ENCODE measurements at regions not wholly inside any gene's neighbourhood (a gene's known extent, or its start where the extent isn't known, plus 50 kb on each side); places are given as distances from the start of the nearest gene placed in this dataset.
"Not testable (repeated sequence)": the region's sequence is repeated elsewhere in the genome, so short reads cannot be mapped to it uniquely, and the experiment has no call there.

GRCh38 chr19:33866696-33867095 lies 70.0 kb downstream of the KCTD15 start:
- in situ Hi-C loops (cut with HindIII; ENCODE audit: low sequenced_read_pairs): loop anchor here (5.0 to 10.0 kb wide), 3 partner anchors 49 to 142 kb away; partner anchors contain the start of gene KCTD15

DNA sequence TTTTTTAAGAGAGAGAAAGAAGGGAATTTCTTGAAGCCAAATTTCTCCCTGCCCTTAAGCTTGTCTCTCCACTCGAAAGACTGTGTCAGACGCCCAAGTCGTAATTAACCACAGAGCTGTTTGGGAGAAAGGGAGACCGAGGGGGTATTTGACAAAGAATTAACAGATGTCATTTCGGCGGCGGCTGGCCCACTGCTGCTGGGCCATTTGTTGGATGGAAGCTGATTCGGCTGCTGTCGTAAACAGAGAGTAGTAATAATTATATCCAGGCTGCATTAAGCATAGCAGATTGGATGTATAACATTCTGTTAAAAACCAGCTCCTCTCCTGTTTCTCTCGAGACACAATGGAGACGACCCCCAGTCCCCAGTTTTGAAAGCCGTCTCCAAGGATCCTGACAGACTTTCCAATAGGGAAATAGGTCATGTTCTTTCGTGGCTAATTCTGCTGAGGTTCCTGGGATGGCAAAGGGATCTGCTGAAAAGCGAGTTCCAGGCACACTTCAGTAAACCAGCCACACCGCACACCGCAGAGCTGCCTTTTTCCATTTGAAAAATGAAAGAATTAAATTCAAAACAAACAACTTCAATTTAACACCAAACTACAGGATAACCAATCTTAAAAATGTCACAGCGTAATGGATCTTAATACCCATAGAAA lies 71.5 kb downstream of the KCTD15 start:
- in situ Hi-C loops (cut with HindIII; ENCODE audit: low sequenced_read_pairs): loop anchor here (5.0 to 10.0 kb wide), 3 partner anchors 51 to 143 kb away; partner anchors contain the start of gene KCTD15

DNA sequence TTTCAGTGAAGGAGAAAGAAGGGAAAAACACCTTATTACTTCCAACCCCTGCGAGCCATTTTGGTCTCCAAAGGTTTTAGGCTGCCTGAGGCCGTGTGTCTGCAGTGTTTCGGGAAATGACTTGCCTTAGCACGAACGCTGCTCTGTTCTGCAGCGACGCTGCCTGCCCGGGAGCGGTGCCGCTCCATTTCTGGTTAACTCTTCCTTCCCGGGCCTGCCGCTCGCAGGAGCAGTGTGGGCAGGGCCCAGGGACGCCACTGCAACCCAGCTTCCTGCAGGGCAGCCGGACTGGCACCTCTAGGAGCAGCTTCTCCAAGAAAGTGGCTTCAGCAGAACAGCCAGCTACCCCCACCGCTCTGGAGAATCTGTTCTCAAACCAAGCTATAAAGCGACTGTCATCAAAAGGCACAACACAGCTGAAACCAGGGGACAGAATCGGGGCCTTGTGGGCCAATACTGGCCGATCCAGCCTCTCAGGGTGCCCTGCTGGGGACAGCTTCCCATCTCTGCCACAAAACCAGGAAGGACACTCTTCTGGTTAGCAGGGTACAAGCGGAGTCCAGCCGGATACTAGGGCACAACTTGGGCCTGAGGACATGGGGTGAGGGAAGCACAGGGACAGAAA lies 72.2 kb downstream of the KCTD15 start:
- in situ Hi-C loops (cut with HindIII; ENCODE audit: low sequenced_read_pairs): loop anchor here (5.0 to 10.0 kb wide), 3 partner anchors 52 to 144 kb away; partner anchors contain the start of gene KCTD15

DNA sequence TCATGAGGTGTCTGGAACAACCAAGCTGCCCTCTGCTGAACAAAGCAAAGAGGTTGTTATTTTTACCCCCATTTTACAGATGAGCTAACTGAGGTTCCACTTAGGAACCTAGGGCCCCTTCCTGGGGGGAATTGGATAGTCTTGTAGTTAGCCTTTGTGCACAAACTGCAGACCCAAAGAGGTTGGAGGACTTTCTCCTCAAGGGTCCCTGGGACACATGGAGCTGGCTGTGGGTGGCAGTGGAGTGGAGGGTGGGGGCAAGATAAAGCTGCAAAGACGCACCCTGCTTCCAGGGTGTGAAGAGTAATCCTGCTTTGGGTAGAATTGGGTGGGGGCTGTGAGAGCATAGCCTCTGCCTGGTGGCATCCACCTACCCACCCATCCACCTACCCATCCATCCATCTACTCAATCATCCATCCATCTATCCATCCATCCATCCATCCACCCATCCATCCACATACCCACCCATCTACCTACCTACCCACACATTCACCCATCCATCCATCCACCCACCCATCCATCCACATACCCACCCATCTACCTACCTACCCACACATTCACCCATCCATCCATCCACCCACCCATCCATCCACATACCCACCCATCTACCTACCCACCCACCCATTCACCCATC lies 73.7 kb downstream of the KCTD15 start:
- in situ Hi-C loops (cut with HindIII; ENCODE audit: low sequenced_read_pairs): not testable (repeated sequence)

GRCh38 chr19:33871605-33872004 lies 74.9 kb downstream of the KCTD15 start:
- in situ Hi-C loops (cut with HindIII; ENCODE audit: low sequenced_read_pairs): no loop called here

GRCh38 chr19:33872445-33873320 lies 76.0 kb downstream of the KCTD15 start:
- in situ Hi-C loops (cut with HindIII; ENCODE audit: low sequenced_read_pairs): no loop called here

GRCh38 chr19:33875071-33875470 lies 78.4 kb downstream of the KCTD15 start:
- in situ Hi-C loops (cut with HindIII; ENCODE audit: low sequenced_read_pairs): no loop called here

GRCh38 chr19:33876192-33876591 lies 79.5 kb downstream of the KCTD15 start:
- in situ Hi-C loops (cut with HindIII; ENCODE audit: low sequenced_read_pairs): no loop called here

DNA sequence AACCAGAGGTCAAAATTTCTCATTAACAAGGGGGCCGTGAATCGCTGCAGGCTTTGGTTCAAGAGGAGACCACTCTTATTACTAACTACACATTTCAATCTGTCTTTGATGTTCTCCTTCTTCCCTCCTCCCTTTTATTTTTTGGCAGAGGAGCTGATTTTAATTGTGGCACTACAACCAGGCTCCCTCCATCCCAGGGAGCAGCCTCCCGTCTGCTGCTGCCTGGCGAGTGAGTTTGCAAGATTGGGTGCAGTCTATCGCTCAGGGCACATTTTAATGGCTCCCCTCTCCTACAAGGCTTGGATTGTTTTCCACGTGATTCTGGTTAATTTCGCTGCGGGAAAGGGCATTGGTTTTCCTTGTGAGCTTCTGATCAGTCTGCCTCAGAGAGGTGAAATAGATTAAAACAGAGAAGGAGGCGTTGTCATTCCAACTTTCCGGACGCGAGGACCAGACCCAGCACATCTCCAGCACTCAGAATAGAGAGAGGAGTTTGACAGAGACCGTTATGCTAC lies 81.4 kb downstream of the KCTD15 start:
- in situ Hi-C loops (cut with HindIII; ENCODE audit: low sequenced_read_pairs): no loop called here

DNA sequence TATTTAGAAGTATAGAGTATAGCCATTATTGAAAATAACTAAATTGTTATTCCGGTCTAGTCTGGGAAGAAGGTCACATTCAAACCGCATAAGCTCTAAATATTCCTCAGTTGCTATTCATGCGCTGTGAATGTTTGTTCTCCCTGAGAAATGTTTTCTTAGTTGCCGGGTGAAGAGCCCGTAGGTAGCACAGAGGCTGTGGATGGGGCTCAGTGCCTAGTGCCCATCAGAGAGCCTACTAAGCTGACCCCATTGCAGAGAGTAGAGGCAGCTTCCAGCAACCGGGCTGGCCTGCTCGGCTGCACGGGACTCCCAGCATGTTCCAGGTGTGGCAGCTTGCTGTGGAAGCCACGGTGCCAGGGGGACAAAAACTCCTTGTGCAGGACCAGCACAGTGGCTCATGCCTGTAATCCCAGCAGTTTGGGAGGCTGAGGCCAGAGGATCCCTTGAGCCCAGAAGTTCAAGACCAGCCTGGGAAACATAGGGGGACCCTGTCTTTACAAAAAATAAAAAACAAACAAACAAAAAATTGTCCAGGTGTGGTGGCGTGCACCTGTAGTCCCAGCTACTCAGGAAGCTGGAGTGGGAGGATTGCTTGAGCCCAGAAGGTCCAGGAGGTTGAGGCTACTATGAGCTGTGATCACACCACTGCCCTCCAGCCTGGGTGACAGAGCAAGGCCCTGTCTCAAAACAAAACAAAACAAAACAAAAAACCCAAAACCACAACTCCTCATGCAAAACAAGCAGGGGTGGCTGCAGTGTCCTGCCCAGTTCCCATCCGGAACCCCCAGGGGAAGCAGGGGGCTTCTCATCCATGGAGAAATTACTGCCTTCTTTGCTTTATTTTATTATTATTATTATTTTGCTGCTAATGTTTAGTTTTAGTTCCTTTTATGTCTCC lies 82.5 kb downstream of the KCTD15 start:
- in situ Hi-C loops (cut with HindIII; ENCODE audit: low sequenced_read_pairs): no loop called here

- in situ Hi-C loops (cut with HindIII; ENCODE audit: low sequenced_read_pairs): no loop called here
These were observed 83.3 kb downstream of the KCTD15 start for GRCh38 chr19:33879818-33880575.

DNA sequence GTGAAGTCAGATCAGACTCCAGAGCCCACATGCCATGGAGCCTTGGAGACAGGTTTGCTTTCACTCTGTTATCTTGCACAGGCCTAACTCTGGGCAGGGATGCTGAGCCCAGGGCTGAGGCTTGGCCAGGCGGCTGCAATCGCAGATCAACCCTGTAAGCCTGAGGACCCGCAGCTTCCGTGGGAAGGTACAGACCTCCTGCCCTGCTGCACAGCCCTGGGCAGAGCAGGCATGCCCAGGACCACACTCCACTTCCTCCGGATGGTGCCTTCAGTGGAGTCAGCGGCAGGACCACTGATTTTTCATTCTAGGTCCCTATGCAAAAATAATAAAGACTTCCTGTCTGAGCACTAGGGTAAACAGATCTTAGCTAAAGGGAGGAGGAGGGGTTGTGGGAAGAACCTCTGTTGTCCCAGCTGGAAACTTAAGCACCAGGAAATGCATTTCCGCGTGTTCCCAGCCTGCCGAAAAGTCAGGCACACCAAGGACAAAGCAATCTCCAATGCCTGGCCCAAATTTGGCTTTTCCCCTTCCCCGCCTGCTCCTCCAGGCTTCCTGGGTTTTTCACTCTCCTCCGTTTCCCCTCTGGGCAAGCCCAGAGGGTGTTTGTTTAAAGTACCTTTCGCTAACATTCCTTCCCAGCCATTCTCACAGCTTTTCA lies 87.3 kb downstream of the KCTD15 start:
- in situ Hi-C loops (cut with HindIII; ENCODE audit: low sequenced_read_pairs): no loop called here

GRCh38 chr19:33885236-33885635 lies 88.6 kb downstream of the KCTD15 start:
- in situ Hi-C loops (cut with HindIII; ENCODE audit: low sequenced_read_pairs): no loop called here

- in situ Hi-C loops (cut with HindIII; ENCODE audit: low sequenced_read_pairs): no loop called here
These were observed 91.2 kb downstream of the KCTD15 start for GRCh38 chr19:33887891-33888290.

GRCh38 chr19:33888665-33889064 lies 92.0 kb downstream of the KCTD15 start:
- in situ Hi-C loops (cut with HindIII; ENCODE audit: low sequenced_read_pairs): no loop called here

- in situ Hi-C loops (cut with HindIII; ENCODE audit: low sequenced_read_pairs): no loop called here
These were observed 93.9 kb downstream of the KCTD15 start for GRCh38 chr19:33890569-33890968.

DNA sequence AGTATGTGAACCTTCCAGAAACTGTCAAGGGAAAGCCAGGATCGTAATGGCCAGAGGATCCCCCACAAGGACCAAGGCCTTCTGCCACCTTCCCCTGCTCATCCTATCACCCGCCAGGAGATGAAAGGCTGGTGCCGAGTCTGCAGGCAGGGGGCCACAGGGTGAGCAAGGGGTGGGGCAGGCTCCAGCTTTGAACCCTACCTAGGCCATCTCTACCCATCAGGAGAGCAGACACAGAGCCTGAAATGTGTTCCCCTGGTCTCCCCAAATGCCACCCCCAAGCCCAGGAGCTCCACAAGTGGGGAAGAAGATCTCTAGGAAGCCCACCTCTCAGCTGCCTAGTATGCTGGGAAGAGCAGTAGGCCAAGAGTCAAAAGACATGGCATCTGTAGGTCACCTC lies 95.1 kb downstream of the KCTD15 start:
- in situ Hi-C loops (cut with HindIII; ENCODE audit: low sequenced_read_pairs): no loop called here

GRCh38 chr19:33894787-33895186 lies 98.1 kb downstream of the KCTD15 start:
- in situ Hi-C loops (cut with HindIII; ENCODE audit: low sequenced_read_pairs): no loop called here

GRCh38 chr19:33895366-33895765 lies 98.7 kb downstream of the KCTD15 start:
- in situ Hi-C loops (cut with HindIII; ENCODE audit: low sequenced_read_pairs): no loop called here

Data from endothelial cell of hepatic sinusoid (primary cell).